ENCODE measurements at regions not wholly inside any gene's neighbourhood (a gene's known extent, or its start where the extent isn't known, plus 50 kb on each side); places are given as distances from the start of the nearest gene placed in this dataset.

GRCh38 chr4:84024405-84024804 lies 474.7 kb downstream of the NKX6-1 start:
- no peaks in the 10 kb centered on the region for H3K9me3 Mint-ChIP-seq (ENCODE audit: unreplicated experiment)
- ChIA-PET CTCF (interaction anchor here (0.6 kb wide), 1 partner anchor 357 kb away, joined by 4 read pairs; no protein-coding TSS in a partner anchor), POLR2A (interaction anchor here (1.0 kb wide), 1 partner anchor 11 kb away, joined by 3 read pairs; no protein-coding TSS in a partner anchor)
- BruUV-seq (replicated peaks), result no TSS peak
- no peak overlapping the region for H3K27ac Mint-ChIP-seq (ENCODE audit: low read depth, unreplicated experiment)
- no peaks in the 10 kb centered on the region for H3K36me3 Mint-ChIP-seq (ENCODE audit: insufficient read depth, unreplicated experiment)
- H3K4me3 Mint-ChIP-seq (ENCODE audit: unreplicated experiment), result no peak overlapping the region
- H3K27me3 Mint-ChIP-seq (ENCODE audit: insufficient read depth, unreplicated experiment), result peaks cover 36% of the 10 kb centered on the region
- no peak for DNase-seq (ENCODE audit: unreplicated experiment)
- intact Hi-C loops (cut with micrococcal nuclease), result no loop called here
- no peaks in the 10 kb centered on the region for H3K4me1 Mint-ChIP-seq (ENCODE audit: insufficient read depth, unreplicated experiment)
- TF ChIP-seq CTCF (IDR thresholded peaks at IDR 0.05; ENCODE audit: unreplicated experiment), result no peak

GRCh38 chr4:84022564-84022963 lies 476.5 kb downstream of the NKX6-1 start:
- ChIA-PET CTCF (no interaction called here), POLR2A (no interaction called here)
- Mint-ChIP-seq H3K36me3 (ENCODE audit: insufficient read depth, unreplicated experiment) (no peaks in the 10 kb centered on the region), H3K4me1 (ENCODE audit: insufficient read depth, unreplicated experiment) (no peaks in the 10 kb centered on the region), H3K9me3 (ENCODE audit: unreplicated experiment) (no peaks in the 10 kb centered on the region), H3K4me3 (ENCODE audit: unreplicated experiment) (no peak overlapping the region), H3K27ac (ENCODE audit: low read depth, unreplicated experiment) (no peak overlapping the region), H3K27me3 (ENCODE audit: insufficient read depth, unreplicated experiment) (peaks cover 27% of the 10 kb centered on the region)
- no peak for TF ChIP-seq CTCF (IDR thresholded peaks at IDR 0.05; ENCODE audit: unreplicated experiment)
- no TSS peak for BruUV-seq (replicated peaks)
- intact Hi-C loops (cut with micrococcal nuclease), result no loop called here
- no peak for DNase-seq (ENCODE audit: unreplicated experiment)

- Mint-ChIP-seq H3K4me1 (ENCODE audit: insufficient read depth, unreplicated experiment) (no peaks in the 10 kb centered on the region), H3K27me3 (ENCODE audit: insufficient read depth, unreplicated experiment) (no peaks in the 10 kb centered on the region), H3K36me3 (ENCODE audit: insufficient read depth, unreplicated experiment) (no peaks in the 10 kb centered on the region), H3K9me3 (ENCODE audit: unreplicated experiment) (no peaks in the 10 kb centered on the region), H3K4me3 (ENCODE audit: unreplicated experiment) (no peak overlapping the region), H3K27ac (ENCODE audit: low read depth, unreplicated experiment) (no peak overlapping the region)
- intact Hi-C loops (cut with micrococcal nuclease), result no loop called here
- BruUV-seq (replicated peaks), result no TSS peak
- TF ChIP-seq CTCF (IDR thresholded peaks at IDR 0.05; ENCODE audit: unreplicated experiment), result no peak
- ChIA-PET POLR2A (no interaction called here), CTCF (no interaction called here)
- DNase-seq (ENCODE audit: unreplicated experiment), result no peak
Observed at GRCh38 chr4:84019626-84020025, 479.5 kb downstream of the NKX6-1 start.

- ChIA-PET POLR2A (interaction anchor here (0.7 kb wide), 1 partner anchor 13 kb away, joined by 3 read pairs; no protein-coding TSS in a partner anchor), CTCF (interaction anchor here (0.9 to 1.3 kb wide), 2 partner anchors 13 to 25 kb away, joined by 3 read pairs; no protein-coding TSS in a partner anchor)
- no peaks in the 10 kb centered on the region for H3K4me1 Mint-ChIP-seq (ENCODE audit: insufficient read depth, unreplicated experiment)
- intact Hi-C loops (cut with micrococcal nuclease), result no loop called here
- no peak overlapping the region for H3K4me3 Mint-ChIP-seq (ENCODE audit: unreplicated experiment)
- no peak for DNase-seq (ENCODE audit: unreplicated experiment)
- H3K36me3 Mint-ChIP-seq (ENCODE audit: insufficient read depth, unreplicated experiment), result no peaks in the 10 kb centered on the region
- H3K27ac Mint-ChIP-seq (ENCODE audit: low read depth, unreplicated experiment), result no peak overlapping the region
- no peak for TF ChIP-seq CTCF (IDR thresholded peaks at IDR 0.05; ENCODE audit: unreplicated experiment)
- no peaks in the 10 kb centered on the region for H3K9me3 Mint-ChIP-seq (ENCODE audit: unreplicated experiment)
- peaks cover 16% of the 10 kb centered on the region for H3K27me3 Mint-ChIP-seq (ENCODE audit: insufficient read depth, unreplicated experiment)
- BruUV-seq (replicated peaks), result no TSS peak
Observed at GRCh38 chr4:84003046-84003445, 467.1 kb downstream of the GPAT3 start.

Data from MCF 10A (cell line).